GM23248 (cell line): ENCODE measurements at regions not wholly inside any gene's neighbourhood (a gene's known extent, or its start where the extent isn't known, plus 50 kb on each side); places are given as distances from the start of the nearest gene placed in this dataset.
"Not testable (repeated sequence)": the region's sequence is repeated elsewhere in the genome, so short reads cannot be mapped to it uniquely, and the experiment has no call there.

Experiments
- EZH2 ChIP-seq: fragments of 200-600 bp; sonication (generic); IDR thresholded peaks from 2 replicates; pipeline ENCODE4 v1.6.1; 2018; ENCODE audit warnings: antibody characterized with exemption, mild to moderate bottlenecking; ENCODE audit not compliant: insufficient read depth, poor library complexity, severe bottlenecking
- EZH2phosphoT487 ChIP-seq: fragments of 200-600 bp; sonication (generic); IDR thresholded peaks from 2 replicates; pipeline ENCODE4 v1.6.1; 2018; ENCODE audit warnings: antibody characterized with exemption, moderate library complexity, mild to moderate bottlenecking, low read depth; ENCODE audit not compliant: insufficient read depth

- TF ChIP-seq EZH2phosphoT487, EZH2: not testable (repeated sequence)
These were observed 320.1 kb upstream of the STXBP6 start for GRCh38 chr14:25370057-25370456.
